ENCODE measurements at regions not wholly inside any gene's neighbourhood (a gene's known extent, or its start where the extent isn't known, plus 50 kb on each side); places are given as distances from the start of the nearest gene placed in this dataset.

GRCh38 chr9:134214386-134214765 lies 50.0 kb upstream of the RNU6ATAC start:
- no peak for DNase-seq (ENCODE audit: low read depth in 2 of 2)

DNA sequence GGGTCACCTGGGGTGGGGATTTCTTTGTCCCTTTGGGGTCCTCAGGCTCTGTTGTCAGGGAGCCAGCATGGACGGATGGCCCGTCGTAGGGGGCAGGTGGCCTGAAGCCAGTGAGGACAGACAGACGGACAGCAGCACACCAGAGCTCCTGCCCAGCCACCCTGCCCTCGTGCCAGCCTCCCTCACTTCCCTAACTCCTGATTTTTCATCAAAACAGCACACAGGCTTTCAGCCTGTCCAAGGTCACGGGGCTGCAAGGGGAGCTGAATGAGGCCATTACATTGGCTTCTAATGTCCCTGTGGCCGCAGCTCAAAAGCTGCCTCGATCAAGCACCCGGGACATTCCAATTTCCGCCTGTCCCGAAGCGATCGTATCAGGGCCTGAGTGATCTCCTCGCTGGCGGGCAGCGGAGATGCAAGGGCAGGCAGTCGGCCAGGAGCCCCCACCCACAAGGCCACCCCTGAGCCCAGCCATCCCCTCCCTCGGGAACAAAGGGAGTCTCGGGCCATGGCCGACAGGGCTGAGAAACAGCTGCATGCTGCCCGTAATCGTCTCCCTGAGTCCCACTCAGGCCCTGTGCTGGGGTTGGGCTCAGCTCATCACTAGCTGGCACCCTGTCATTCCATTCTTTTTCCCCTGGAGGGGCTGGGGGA lies 50.5 kb upstream of the RNU6ATAC start:
- no peak for DNase-seq (ENCODE audit: low read depth in 2 of 2)

DNA sequence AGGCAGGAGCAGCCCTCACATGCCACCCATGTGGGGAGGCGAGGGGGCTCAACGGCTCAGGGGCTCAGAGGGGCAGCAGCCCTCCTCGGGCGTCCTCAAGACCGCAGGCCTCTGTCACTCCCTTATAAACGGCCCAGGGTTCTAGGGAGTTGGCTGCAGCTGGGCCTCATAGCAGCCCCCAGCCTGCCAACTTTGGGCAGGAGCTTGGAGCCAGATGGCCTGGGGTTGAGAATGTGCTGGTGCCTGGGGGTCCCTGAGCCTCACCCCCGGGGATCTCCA lies 51.0 kb upstream of the RNU6ATAC start:
- no peak for DNase-seq (ENCODE audit: low read depth in 2 of 2)

DNA sequence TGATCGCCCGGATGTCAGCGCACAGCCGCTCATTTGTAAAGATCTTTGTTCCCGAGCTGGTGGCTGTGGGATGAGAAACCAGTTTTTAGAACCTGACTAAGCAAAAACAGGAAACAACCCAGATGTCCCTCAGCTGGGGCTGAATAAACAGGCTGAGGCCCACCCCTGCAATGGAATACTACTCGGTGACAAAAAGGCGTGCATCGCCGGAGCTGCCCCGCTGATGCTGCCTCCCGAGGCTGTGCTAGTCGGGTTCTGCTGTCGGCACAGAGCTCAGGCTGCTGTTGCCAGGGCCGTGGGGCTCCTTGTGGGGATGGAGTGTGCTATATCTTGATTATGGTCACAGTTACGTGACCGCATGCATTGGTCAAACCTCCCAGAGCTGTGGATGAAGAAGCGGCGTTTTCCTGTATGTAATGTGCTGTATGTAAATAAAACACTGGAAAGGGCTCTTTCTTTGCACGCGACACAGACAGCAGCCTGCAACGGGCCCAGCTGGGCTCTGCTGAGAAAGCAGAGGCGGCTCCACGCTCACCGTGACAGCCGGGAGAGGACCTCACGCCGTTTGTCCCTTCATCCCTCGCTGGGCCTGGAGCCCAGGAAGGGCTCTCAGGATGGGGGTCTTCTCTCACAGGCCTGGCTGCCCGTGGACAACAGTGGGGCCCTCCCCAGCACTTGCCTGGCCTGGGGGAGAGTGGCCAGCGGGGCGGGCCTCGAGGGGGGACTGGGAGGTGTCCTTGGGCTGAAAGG lies 51.5 kb upstream of the RNU6ATAC start:
- peak in 1 of 2 experiments; percentile 20 for DNase-seq (ENCODE audit: low read depth in 2 of 2)

GRCh38 chr9:134216449-134216951 lies 52.1 kb upstream of the RNU6ATAC start:
- no peak for DNase-seq (ENCODE audit: low read depth in 2 of 2)

GRCh38 chr9:134216961-134217360 lies 52.6 kb upstream of the RNU6ATAC start:
- no peak for DNase-seq (ENCODE audit: low read depth in 2 of 2)

GRCh38 chr9:134217431-134218210 lies 53.3 kb upstream of the RNU6ATAC start:
- DNase-seq (ENCODE audit: low read depth in 2 of 2), result no peak

- no peak for DNase-seq (ENCODE audit: low read depth in 2 of 2)
These were observed 53.9 kb upstream of the RNU6ATAC start for GRCh38 chr9:134218230-134218629.

- DNase-seq (ENCODE audit: low read depth in 2 of 2), result no peak
These were observed 55.3 kb upstream of the RNU6ATAC start for GRCh38 chr9:134219646-134220060.

DNA sequence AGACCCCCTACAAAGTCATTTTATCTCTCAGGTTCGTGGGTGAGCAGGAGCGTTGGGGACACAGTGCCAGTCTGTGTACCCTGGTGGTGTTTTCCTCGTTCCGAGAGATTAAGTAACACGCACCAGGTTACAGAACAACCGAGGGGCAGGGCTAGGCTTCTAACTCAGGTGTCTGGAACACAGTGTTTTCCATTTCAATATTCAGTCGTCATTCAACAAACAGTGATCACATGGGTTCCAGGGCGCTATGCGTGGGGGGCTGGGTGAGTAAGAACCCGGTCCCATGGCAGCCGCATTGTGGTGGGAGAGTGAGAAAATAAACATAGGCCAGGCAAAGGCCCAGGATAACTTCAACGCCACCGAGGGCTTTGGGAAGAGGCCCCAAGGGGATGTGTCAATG lies 55.9 kb upstream of the RNU6ATAC start:
- DNase-seq (ENCODE audit: low read depth in 2 of 2), result no peak

DNA sequence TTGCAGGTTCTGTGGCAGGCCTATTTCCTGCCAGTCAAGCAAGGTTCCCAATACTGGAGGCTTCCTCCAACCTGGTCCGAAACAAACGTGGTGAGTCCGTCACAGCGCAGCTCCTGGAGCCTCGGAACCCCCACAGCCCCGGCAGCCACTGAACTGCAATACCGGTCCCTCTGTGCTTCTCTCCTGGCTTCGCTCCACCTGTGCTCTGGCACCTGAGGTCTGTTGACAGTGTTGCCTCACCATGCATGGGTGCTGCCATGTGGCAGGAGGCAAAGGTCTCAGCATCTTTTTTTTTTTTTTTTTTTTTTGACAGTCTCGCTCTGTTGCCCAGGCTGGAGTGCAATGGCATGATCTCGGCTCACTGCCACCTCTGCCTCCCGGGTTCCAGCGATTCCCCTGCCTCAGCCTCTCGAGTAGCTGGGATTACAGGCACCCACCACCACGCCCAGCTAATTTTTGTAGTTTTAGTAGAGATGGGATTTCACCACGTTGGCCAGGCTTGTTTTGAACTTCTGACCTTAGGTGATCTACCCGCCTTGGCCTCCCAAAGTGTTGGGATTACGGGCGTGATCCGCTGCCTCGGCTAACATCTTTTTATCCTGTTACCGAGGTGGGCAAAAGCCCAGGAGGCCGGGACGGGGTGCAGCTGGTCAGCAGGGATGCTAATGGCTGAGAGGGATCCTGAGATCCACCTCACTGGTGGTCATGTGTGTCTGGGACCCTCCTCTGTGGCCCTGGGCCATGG lies 57.1 kb upstream of the RNU6ATAC start:
- DNase-seq (ENCODE audit: low read depth in 2 of 2), result no peak

DNA sequence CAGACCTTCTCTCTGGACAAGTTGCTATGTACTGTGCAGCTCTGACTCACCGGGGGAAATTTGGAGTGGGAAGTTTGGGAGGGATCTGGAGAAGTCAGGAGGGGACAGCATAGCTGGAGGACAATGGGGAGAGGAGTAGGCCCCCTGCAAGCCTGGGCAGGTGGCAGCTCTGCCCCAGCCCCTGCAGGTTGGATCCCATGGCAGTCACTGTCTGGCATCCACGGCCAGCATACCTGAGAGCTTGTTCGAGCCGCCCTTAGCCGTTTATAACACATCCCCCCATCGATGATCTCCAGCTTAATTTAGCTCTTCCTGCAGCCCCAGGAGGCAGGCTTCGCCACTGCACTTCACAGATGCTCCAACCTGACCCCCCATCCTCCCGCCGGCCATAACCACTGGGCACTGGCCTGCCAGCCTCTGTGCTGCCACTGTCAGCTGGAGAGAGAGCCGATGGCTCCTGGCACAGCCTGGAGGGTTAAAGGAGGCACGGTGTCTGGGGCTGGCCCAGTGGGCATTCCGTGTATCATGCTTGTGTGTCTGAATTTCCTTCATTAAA lies 57.7 kb upstream of the RNU6ATAC start:
- DNase-seq (ENCODE audit: low read depth in 2 of 2), result no peak

DNA sequence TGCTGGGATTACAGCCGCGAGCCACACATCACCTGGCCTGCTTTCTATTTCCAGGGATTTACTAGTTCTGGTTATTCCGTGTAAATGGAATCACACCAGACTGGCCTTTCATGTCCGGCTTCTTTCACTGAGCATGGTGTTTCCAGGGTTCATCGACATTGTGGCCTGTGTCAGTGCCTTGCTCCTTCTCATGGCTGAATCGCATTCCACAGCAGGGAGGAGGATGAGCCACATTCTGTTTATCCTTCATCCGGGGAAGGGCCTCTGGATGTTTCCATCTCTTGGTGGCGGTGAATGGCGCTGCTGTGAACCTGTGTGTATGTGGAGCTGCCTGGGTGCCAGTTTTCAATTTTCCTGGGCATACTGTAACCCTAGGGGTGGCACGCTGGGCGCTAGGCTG lies 58.7 kb upstream of the RNU6ATAC start:
- DNase-seq (ENCODE audit: low read depth in 2 of 2), result no peak

DNA sequence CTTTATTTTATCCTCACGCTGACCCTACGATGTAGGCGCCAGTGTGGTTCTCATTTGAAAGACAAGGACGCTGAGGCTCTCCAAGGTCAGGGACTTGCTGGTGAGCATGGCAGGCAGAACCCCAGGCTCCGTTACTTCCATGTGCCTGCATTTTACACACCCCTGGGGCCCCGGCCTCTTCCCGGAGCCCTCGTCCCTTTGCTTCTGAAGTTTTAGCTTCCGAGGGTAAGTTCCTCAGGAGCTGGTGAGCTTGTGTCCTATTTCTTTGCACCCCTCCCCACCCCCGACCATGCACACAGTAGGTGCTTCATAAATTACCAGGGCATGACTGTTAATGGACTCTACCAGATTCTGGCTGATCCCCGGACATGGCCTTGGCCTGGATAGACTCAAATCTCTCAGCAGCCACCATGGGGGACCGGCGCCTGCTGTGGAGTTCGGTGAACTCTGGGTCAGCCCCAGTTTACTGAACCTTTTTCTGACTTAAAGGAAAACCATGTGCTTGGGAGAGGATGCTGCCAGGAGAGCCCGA lies 59.3 kb upstream of the RNU6ATAC start:
- no peak for DNase-seq (ENCODE audit: low read depth in 2 of 2)

DNA sequence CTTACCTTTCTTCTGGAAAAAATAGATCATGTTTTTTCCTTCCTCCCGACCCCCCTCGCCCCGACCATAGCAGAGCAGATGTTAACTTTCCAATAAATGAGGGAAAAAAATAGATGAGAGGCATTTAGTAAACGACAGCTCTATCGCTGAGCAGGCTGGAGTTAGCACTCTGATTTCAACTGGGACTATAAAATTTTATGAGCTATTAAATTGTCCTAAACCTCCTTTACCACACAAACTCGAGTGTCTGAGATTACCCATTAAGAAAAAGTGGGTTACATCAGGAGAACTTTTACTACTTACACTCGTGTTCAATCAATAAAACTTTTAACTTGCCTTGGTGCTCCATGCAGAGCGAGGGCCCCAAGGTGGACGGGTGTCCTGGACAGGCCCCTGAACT lies 59.8 kb upstream of the RNU6ATAC start:
- DNase-seq (ENCODE audit: low read depth in 2 of 2), result no peak

GRCh38 chr9:134224567-134225093 lies 60.3 kb upstream of the RNU6ATAC start:
- no peak for DNase-seq (ENCODE audit: low read depth in 2 of 2)

- no peak for DNase-seq (ENCODE audit: low read depth in 2 of 2)
These were observed 60.8 kb upstream of the RNU6ATAC start for GRCh38 chr9:134225186-134225585.

- DNase-seq (ENCODE audit: low read depth in 2 of 2), result no peak
These were observed 61.5 kb upstream of the RNU6ATAC start for GRCh38 chr9:134225816-134226215.

DNA sequence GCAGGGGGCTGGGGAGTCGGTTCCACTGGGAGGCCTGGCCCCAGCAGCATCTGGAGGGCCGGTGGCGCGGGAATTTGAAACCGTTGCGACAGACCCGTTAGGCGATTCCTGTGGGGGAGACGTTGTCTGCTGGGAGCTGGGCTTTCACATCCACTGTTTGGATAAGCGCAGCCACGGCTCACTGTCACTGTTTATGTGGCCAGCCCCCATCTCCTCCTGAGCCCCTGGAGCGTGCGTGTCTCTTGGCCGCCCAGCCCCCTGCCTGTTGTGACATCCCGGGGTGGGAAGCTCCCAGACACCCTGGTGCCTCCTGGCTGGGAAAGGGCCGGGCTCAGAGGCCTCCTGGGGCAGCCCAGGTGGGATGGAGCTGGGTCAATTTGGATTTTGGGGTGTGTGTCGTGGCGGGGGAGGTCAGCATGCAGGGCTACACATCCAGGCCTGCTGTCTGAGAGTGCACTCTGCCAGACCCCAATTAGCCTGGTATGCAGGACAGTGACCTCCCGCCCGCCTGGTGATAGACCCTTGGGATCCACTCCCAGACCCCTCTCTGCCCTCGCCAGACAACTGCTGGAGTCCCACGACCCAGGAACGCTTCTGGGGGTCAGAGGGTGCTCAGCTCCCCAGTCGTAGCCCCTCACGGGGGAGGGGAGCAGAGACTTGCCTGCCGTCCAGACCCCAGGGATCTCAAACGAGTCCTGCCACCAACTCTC lies 62.0 kb upstream of the RNU6ATAC start:
- peak in 1 of 2 experiments; percentile 21 for DNase-seq (ENCODE audit: low read depth in 2 of 2)

All from fibroblast of skin of left quadriceps (primary cell).